ENCODE measurements at regions not wholly inside any gene's neighbourhood (a gene's known extent, or its start where the extent isn't known, plus 50 kb on each side); places are given as distances from the start of the nearest gene placed in this dataset.

DNA sequence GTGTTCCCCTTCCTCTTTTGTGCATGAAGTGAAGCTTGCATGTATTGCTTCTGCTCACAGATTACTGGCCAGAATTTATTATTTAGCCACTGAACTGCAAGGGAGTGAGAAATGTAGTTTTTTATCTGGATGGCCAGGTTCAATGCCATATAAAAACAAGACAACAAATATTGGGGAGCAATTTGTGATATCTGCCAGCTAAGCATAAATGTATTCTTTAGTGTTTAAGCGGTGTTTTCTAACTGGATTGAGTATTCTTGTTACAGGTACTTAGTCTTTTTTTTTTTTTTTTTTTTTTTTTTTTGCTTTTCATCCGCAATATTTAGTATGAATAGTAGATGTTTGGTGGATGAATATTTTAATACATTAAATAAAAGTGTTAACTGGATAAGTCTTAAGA lies 158.2 kb downstream of the TFAP2B start:
- POLR2A ChIA-PET: no interaction called here
- no peak for TF ChIP-seq CTCF (IDR thresholded peaks at IDR 0.05)
- no peak for TF ChIP-seq EZH2 (IDR thresholded peaks at IDR 0.05; ENCODE audit: borderline replicate concordance, insufficient read depth, low read depth, low read length, poor library complexity, severe bottlenecking)
- intact Hi-C loops (cut with micrococcal nuclease): no loop called here

DNA sequence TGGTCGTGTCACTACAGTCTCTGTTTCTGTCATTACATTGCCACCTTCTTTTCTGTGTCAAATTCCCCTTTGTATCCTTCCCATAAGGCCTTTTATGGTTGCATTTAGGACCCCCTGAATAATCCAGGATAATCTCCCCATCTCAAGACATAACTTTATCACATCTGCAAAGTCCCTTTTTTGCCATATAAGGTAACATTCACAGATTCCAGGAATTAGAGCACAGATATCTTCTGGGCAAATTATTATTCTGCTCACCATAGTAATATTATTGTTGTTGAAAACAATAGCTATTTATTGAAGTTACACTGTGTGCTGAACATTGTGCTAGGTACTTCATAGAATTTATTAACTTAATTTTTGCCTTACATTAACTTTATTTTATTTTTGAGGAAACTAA lies 159.1 kb downstream of the TFAP2B start:
- TF ChIP-seq EZH2 (IDR thresholded peaks at IDR 0.05; ENCODE audit: borderline replicate concordance, insufficient read depth, low read depth, low read length, poor library complexity, severe bottlenecking): no peak
- no peak for TF ChIP-seq CTCF (IDR thresholded peaks at IDR 0.05)
- POLR2A ChIA-PET: no interaction called here
- DNase-seq (no peak), ATAC-seq (ENCODE audit: low read depth) (no peak)
- no peak overlapping the region for H2AFZ ChIP-seq (ENCODE audit: insufficient read depth, low read depth, low read length, poor library complexity, severe bottlenecking)
- H3K27ac ChIP-seq (ENCODE audit: low read length in 2 of 2): no peak overlapping the region
- 71% methylated on average over 1 of the region's 1 CpG for WGBS (ENCODE audit: insufficient coverage)
- H3K4me1 ChIP-seq (ENCODE audit: control insufficient read depth in 2 of 2, insufficient read depth in 2 of 2, low read length in 2 of 2): no peaks in the 10 kb centered on the region
- H3K4me3 ChIP-seq (ENCODE audit: control extremely low read depth in 1 of 5, extremely low read depth in 1 of 5, insufficient read depth in 1 of 5, low read depth in 2 of 5, low read length in 4 of 5): no peak overlapping the region
- no peak overlapping the region for H3K27ac Mint-ChIP-seq
- CTCF ChIA-PET: no interaction called here
- H3K9me3 Mint-ChIP-seq (ENCODE audit: insufficient read depth): no peaks in the 10 kb centered on the region
- H3K9ac ChIP-seq (ENCODE audit: low read length): no peak overlapping the region
- no peaks in the 10 kb centered on the region for H3K4me1 Mint-ChIP-seq
- intact Hi-C loops (cut with micrococcal nuclease): no loop called here
- no peaks in the 10 kb centered on the region for H4K20me1 ChIP-seq (ENCODE audit: control insufficient read depth, insufficient read depth, low read length, poor library complexity, severe bottlenecking)
- H3K27me3 ChIP-seq (replicated peaks in 1 of 4; ENCODE audit: control extremely low read depth in 1 of 4, control insufficient read depth in 3 of 4, insufficient read depth in 4 of 4, low read length in 3 of 4): no peaks in the 10 kb centered on the region
- H3K27me3 Mint-ChIP-seq: no peaks in the 10 kb centered on the region
- no peaks in the 10 kb centered on the region for H3K36me3 ChIP-seq (replicated peaks in 1 of 2; ENCODE audit: control extremely low read depth in 1 of 2, control insufficient read depth in 1 of 2, extremely low read depth in 1 of 2, insufficient read depth in 2 of 2, low read length in 1 of 2)
- no peak overlapping the region for H3K4me3 Mint-ChIP-seq
- H3K4me2 ChIP-seq (replicated peaks; ENCODE audit: low read depth, low read length, poor library complexity, severe bottlenecking): no peak overlapping the region
- no peaks in the 10 kb centered on the region for H3K9me3 ChIP-seq (ENCODE audit: control extremely low read depth in 1 of 3, control insufficient read depth in 2 of 3, insufficient read depth in 1 of 3, low read length in 2 of 3)
- H3K79me2 ChIP-seq (ENCODE audit: control insufficient read depth, insufficient read depth, low read length): no peaks in the 10 kb centered on the region

More for the DNA sequence above, 158.2 kb downstream of the TFAP2B start:
- no peaks in the 10 kb centered on the region for H3K79me2 ChIP-seq (ENCODE audit: control insufficient read depth, insufficient read depth, low read length)
- DNase-seq: no peak
- CTCF ChIA-PET: no interaction called here
- H3K4me1 ChIP-seq (ENCODE audit: control insufficient read depth in 2 of 2, insufficient read depth in 2 of 2, low read length in 2 of 2): no peaks in the 10 kb centered on the region
- H2AFZ ChIP-seq (ENCODE audit: insufficient read depth, low read depth, low read length, poor library complexity, severe bottlenecking): no peak overlapping the region
- H3K27me3 ChIP-seq (replicated peaks in 1 of 4; ENCODE audit: control extremely low read depth in 1 of 4, control insufficient read depth in 3 of 4, insufficient read depth in 4 of 4, low read length in 3 of 4): no peaks in the 10 kb centered on the region
- Mint-ChIP-seq H3K4me1 (no peaks in the 10 kb centered on the region), H3K27ac (no peak overlapping the region), H3K9me3 (ENCODE audit: insufficient read depth) (no peaks in the 10 kb centered on the region), H3K27me3 (no peaks in the 10 kb centered on the region), H3K4me3 (no peak overlapping the region)
- no peak for ATAC-seq (ENCODE audit: low read depth)
- H3K9ac ChIP-seq (ENCODE audit: low read length): no peak overlapping the region
- H3K9me3 ChIP-seq (ENCODE audit: control extremely low read depth in 1 of 3, control insufficient read depth in 2 of 3, insufficient read depth in 1 of 3, low read length in 2 of 3): no peaks in the 10 kb centered on the region
- H3K4me3 ChIP-seq (ENCODE audit: control extremely low read depth in 1 of 5, extremely low read depth in 1 of 5, insufficient read depth in 1 of 5, low read depth in 2 of 5, low read length in 4 of 5): no peak overlapping the region
- no CpG with 5 or more reads among the region's 2 CpGs for WGBS (ENCODE audit: insufficient coverage)
- no peak overlapping the region for H3K4me2 ChIP-seq (replicated peaks; ENCODE audit: low read depth, low read length, poor library complexity, severe bottlenecking)
- H3K36me3 ChIP-seq (replicated peaks in 1 of 2; ENCODE audit: control extremely low read depth in 1 of 2, control insufficient read depth in 1 of 2, extremely low read depth in 1 of 2, insufficient read depth in 2 of 2, low read length in 1 of 2): no peaks in the 10 kb centered on the region
- H4K20me1 ChIP-seq (ENCODE audit: control insufficient read depth, insufficient read depth, low read length, poor library complexity, severe bottlenecking): no peaks in the 10 kb centered on the region
- H3K27ac ChIP-seq (ENCODE audit: low read length in 2 of 2): no peak overlapping the region

Measured in B cell (primary cell).